HG03432 (cell line): ENCODE measurements at regions not wholly inside any gene's neighbourhood (a gene's known extent, or its start where the extent isn't known, plus 50 kb on each side); places are given as distances from the start of the nearest gene placed in this dataset.
"Not testable (repeated sequence)": the region's sequence is repeated elsewhere in the genome, so short reads cannot be mapped to it uniquely, and the experiment has no call there.

ENCODE experiments used
- ATAC-seq: cut with Tn5 transposase; IDR thresholded peaks from one replicate; pipeline ENCODE4 v1.9.1; 2021; ENCODE audit warnings: mild to moderate bottlenecking, moderate library complexity; ENCODE audit not compliant: unreplicated experiment

GRCh38 chrX:138011468-138011867, 445.5 kb downstream of the ZIC3 start:
- no peak for ATAC-seq

GRCh38 chrX:138014577-138014976, 448.6 kb downstream of the ZIC3 start:
- ATAC-seq: no peak

- no peak for ATAC-seq
These were observed 452.3 kb downstream of the ZIC3 start for GRCh38 chrX:138018145-138018799.

DNA sequence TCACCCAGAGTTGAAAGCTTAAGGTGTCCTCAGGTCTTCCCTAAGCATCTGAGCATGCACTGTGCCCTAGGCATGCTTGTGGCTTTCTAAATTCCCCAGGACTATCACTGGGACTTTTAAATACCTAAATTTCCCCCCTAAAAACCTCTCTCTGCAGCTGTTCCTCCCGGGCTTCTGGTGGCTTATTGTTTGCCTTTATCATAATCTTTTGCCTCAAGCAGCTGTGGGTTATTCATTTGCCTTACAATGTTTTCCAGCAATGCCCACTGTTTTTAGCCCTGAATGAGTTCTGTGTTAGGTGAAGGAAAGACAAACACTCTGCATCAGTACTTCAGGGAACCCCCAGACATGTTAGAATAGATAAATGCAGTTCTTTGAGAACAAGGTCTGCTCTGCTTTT, 455.0 kb downstream of the ZIC3 start:
- ATAC-seq: no peak

- peak; percentile 59 for ATAC-seq
These were observed 460.3 kb downstream of the ZIC3 start for GRCh38 chrX:138026211-138026610.

DNA sequence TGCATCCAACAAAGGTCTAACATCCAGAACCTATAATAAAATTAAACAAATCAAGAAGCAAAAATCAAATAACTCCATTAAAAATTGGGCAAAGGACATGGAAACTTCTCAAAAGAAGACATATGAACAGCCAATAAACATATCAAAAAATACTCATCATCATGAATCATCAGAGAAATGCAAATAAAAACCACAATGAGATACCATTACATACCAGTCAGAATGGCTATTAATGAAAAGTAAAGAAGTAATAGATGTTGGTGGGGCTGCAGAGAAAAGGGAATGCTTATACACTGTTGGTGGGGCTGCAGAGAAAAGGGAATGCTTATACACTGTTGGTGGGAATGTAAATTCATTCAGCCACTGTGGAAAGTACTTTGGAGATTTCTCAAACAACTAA, 465.8 kb downstream of the ZIC3 start:
- ATAC-seq: no peak

- ATAC-seq: no peak
These were observed 468.2 kb downstream of the ZIC3 start for GRCh38 chrX:138034136-138034535.

GRCh38 chrX:138037548-138037947, 471.6 kb downstream of the ZIC3 start:
- ATAC-seq: no peak

GRCh38 chrX:138057883-138058282, 492.0 kb downstream of the ZIC3 start:
- ATAC-seq: no peak

DNA sequence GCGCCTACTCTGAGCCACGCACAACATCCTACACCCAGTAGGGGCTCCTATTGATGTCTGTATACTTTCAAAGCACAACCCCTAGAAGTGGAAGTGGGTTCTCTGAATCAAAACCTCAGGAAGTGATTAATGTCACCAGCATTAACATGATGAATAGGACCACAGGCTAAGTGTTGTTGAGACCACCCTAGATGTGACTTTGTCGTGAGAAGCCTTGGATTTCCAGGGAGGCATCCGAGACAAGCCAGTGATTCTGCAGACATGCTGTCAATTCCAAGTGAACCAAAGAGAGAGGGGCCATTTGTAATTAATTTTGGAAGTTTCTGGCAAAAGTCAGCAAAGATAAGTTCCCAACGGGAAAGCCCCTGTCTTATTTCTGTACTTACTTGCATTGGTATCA, 493.0 kb downstream of the ZIC3 start:
- ATAC-seq: no peak

- no peak for ATAC-seq
These were observed 501.5 kb downstream of the ZIC3 start for GRCh38 chrX:138067415-138067814.

- no peak for ATAC-seq
These were observed 507.7 kb downstream of the ZIC3 start for GRCh38 chrX:138073626-138074025.

GRCh38 chrX:138082251-138082650, 516.3 kb downstream of the ZIC3 start:
- ATAC-seq: no peak

GRCh38 chrX:138082896-138083295, 517.0 kb downstream of the ZIC3 start:
- no peak for ATAC-seq

DNA sequence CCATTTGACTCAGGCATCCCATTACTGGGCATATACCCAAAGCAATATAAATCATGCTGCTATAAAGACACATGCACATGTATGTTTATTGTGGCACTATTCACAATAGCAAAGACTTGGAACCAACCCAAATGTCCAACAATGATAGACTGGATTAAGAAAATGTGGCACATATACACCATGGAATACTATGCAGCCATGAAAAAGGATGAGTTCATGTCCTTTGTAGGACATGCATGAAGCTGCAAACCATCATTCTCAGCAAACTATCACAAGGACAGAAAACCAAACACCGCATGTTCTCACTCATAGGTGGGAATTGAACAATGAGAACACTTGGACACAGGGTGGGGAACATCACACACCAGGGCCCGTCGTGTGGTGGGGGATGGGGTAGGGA, 545.0 kb downstream of the ZIC3 start:
- not testable (repeated sequence) for ATAC-seq

DNA sequence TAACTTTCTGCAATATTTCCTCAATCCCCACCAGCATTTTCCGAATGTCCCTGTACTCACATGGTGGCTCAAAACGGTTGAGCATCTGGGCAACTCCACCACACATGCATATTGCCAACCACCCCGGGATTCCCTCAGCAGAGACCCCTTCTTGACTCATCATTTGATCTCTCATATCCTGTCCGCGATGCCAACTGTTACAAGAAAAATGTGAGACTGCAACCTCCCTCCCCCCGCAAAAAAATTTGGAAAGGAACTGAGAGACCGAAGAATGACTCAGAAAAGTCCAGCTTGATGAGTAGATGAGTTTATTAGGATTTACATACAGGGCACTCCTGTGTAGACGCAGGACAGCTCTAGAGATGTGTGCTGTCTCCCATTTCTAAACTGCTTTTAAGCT, 561.4 kb downstream of the ZIC3 start:
- ATAC-seq: no peak

GRCh38 chrX:138128027-138128671, 562.2 kb downstream of the ZIC3 start:
- ATAC-seq: peak; percentile 93

DNA sequence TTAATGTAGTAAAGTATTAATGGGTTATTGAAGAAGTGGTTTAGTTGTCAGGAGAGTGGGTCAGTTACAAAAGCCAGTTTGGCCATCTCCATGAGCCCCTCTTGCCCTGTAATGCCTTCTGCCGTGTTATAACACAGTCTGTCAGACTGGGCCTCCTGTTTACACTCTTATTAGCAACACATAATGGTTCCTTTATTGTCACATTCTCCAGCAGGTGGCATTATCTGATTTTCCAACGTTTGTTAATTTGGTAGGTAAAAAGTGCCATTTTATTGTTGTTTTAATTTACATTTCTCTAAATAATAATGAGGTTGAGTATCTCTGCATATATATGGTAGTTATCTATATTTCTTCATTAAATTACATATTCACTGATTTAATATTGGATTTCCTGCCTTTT, 560.8 kb downstream of the FGF13 start:
- no peak for ATAC-seq

DNA sequence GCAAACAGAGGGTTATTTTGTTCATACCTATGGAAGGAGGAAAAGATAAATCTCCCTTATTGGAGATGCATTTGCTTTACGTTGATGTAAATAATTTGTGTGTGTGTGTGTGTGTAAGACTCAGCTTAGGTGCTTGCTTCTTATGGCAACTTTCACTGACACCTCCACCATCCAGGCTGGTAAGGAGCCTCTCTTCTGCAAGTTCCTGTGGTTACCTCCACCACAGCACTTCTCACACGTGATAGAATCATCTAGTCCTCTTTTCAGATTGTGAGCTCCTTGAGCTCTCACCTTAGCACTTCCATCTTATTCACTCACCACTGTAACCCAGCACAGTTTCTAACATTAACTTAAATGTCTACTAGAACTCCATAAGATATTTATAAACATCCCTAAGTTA, 553.7 kb downstream of the FGF13 start:
- no peak for ATAC-seq

- no peak for ATAC-seq
These were observed 519.5 kb downstream of the FGF13 start for GRCh38 chrX:138191998-138192397.

GRCh38 chrX:138229718-138230117, 481.8 kb downstream of the FGF13 start:
- ATAC-seq: no peak

GRCh38 chrX:138240266-138240665, 471.3 kb downstream of the FGF13 start:
- no peak for ATAC-seq

DNA sequence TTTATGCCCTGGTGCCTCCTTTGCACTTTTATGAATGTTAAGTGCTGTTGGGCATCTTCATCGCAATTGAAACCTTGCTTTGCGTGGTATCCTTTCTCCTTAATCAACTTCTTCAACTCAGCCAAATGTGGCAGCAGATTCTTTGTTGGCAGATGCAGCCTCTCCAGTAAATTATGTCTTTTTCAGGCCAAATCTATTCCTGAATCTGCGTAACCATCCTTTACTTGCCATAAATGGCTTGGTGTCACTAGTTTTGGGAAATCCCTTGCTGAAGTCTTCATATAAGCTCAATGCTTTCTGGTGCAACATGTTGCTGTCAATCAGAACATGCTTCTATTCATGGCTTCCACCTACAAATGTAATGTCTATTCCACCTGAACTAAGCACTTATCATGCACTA, 457.5 kb downstream of the FGF13 start:
- no peak for ATAC-seq
